CD4-positive, alpha-beta memory T cell (primary cell): ENCODE measurements at regions not wholly inside any gene's neighbourhood (a gene's known extent, or its start where the extent isn't known, plus 50 kb on each side); places are given as distances from the start of the nearest gene placed in this dataset.

Experiments used
- CTCF ChIA-PET: fragments of 350-600 bp; sonication (Branson Sonifier 250); formaldehyde crosslinking; loops from one replicate; lab custom pipeline; 2021; ENCODE audit warnings: inconsistent platforms; ENCODE audit not compliant: partially characterized antibody; lab: Charles Lee
- POLR2A ChIA-PET: fragments of 350-600 bp; sonication (Branson Sonifier 250); formaldehyde crosslinking; loops from one replicate; lab custom pipeline; 2021; ENCODE audit not compliant: partially characterized antibody; lab: Charles Lee
- DNase-seq, 5 donors: peaks; one replicate each; pipeline versions ENCODE4 v3.0.0 to v3.0.0-alpha.2; 2020 to 2022; ENCODE audit warnings: mixed read lengths in 1 of 5
- H3K27ac ChIP-seq: one replicate; pipeline ENCODE4 v1.7.0; 2013; ENCODE audit warnings: low read depth, low read length
- H3K27me3 ChIP-seq: 2 replicates; pipeline ENCODE4 v1.7.0; 2013; ENCODE audit warnings: mild to moderate bottlenecking, low read length, moderate library complexity; ENCODE audit not compliant: insufficient read depth
- H3K36me3 ChIP-seq: 2 replicates; pipeline ENCODE4 v1.7.0; 2013; ENCODE audit warnings: mild to moderate bottlenecking, low read length, moderate library complexity; ENCODE audit not compliant: insufficient read depth
- H3K4me1 ChIP-seq: 2 replicates; pipeline ENCODE4 v1.7.0; 2013; ENCODE audit warnings: mild to moderate bottlenecking, low read length, moderate library complexity; ENCODE audit not compliant: insufficient read depth
- H3K4me3 ChIP-seq, 2 donors: one replicate each; pipeline ENCODE4 v1.7.0; 2013; ENCODE audit warnings: low read length in 2 of 2, mild to moderate bottlenecking in 1 of 2
- H3K9me3 ChIP-seq, 2 donors: one replicate each; pipeline ENCODE4 v1.7.0; 2013; ENCODE audit warnings: low read length in 2 of 2, control low read depth in 1 of 2; ENCODE audit not compliant: control insufficient read depth in 1 of 2
- H3K27ac Mint-ChIP-seq, 7 donors: one replicate each; pipeline ENCODE4 v1.8.0; 2020 to 2021; ENCODE audit warnings: mixed read lengths in 7 of 7, mild to moderate bottlenecking in 6 of 7, inconsistent platforms in 3 of 7, moderate library complexity in 3 of 7
- H3K27me3 Mint-ChIP-seq, 2 donors: one replicate each; pipeline ENCODE4 v1.8.0; 2020 to 2021; ENCODE audit warnings: mixed read lengths in 2 of 2
- H3K36me3 Mint-ChIP-seq, 2 donors: one replicate each; pipeline ENCODE4 v1.8.0; 2020 to 2021; ENCODE audit warnings: mixed read lengths in 2 of 2, inconsistent platforms in 1 of 2, mild to moderate bottlenecking in 1 of 2
- H3K4me1 Mint-ChIP-seq, 4 donors: one replicate each; pipeline ENCODE4 v1.8.0; 2020 to 2021; ENCODE audit warnings: mixed read lengths in 4 of 4, mild to moderate bottlenecking in 1 of 4
- H3K4me3 Mint-ChIP-seq, 8 donors: one replicate each; pipeline ENCODE4 v1.8.0; 2020 to 2021; ENCODE audit warnings: mixed read lengths in 8 of 8, mild to moderate bottlenecking in 7 of 8, moderate library complexity in 6 of 8, inconsistent platforms in 3 of 8
- H3K9me3 Mint-ChIP-seq, 8 donors: one replicate each; pipeline ENCODE4 v1.8.0; 2020 to 2021; ENCODE audit warnings: mixed read lengths in 8 of 8, mild to moderate bottlenecking in 5 of 8, inconsistent platforms in 3 of 8, moderate library complexity in 1 of 8
- intact Hi-C: fragments of 100-400 bp; cut with micrococcal nuclease; formaldehyde crosslinking; loops from one replicate; pipeline ENCODE4 v1.15.1; 2023

GRCh38 chr15:97736748-97737147 is 223.8 kb upstream of the ARRDC4 start:
- Histone ChIP-seq H3K27ac (no peak overlapping the region), H3K4me1 (no peaks in the 10 kb centered on the region), H3K4me3 (no peak overlapping the region), H3K36me3 (no peaks in the 10 kb centered on the region), H3K27me3 (no peaks in the 10 kb centered on the region), H3K9me3 (no peaks in the 10 kb centered on the region)
- ChIA-PET CTCF (no interaction called here), POLR2A (no interaction called here)
- Mint-ChIP-seq H3K27me3 (no peaks in the 10 kb centered on the region), H3K36me3 (no peaks in the 10 kb centered on the region), H3K9me3 (peaks cover 0 to 6% (median 0%) of the 10 kb centered on the region in 8 donors), H3K27ac (no peak overlapping the region), H3K4me1 (no peaks in the 10 kb centered on the region), H3K4me3 (no peak overlapping the region)
- DNase-seq = no peak
- intact Hi-C loops = no loop called here

- H3K4me1 ChIP-seq = no peaks in the 10 kb centered on the region
- no peak overlapping the region for H3K4me3 Mint-ChIP-seq
- no peaks in the 10 kb centered on the region for H3K27me3 ChIP-seq
- ChIA-PET POLR2A (no interaction called here), CTCF (no interaction called here)
- H3K9me3 ChIP-seq = no peaks in the 10 kb centered on the region
- H3K36me3 ChIP-seq = no peaks in the 10 kb centered on the region
- intact Hi-C loops = no loop called here
- no peak overlapping the region for H3K27ac ChIP-seq
- no peaks in the 10 kb centered on the region for H3K36me3 Mint-ChIP-seq
- DNase-seq = peak in 2 of 5 donors; percentile 2 to 5
- H3K9me3 Mint-ChIP-seq = peaks cover 0 to 3% (median 0%) of the 10 kb centered on the region in 8 donors
- H3K4me3 ChIP-seq = no peak overlapping the region
- H3K27me3 Mint-ChIP-seq = no peaks in the 10 kb centered on the region
- H3K4me1 Mint-ChIP-seq = no peaks in the 10 kb centered on the region
- H3K27ac Mint-ChIP-seq = no peak overlapping the region
Observed at GRCh38 chr15:97745481-97746071, 214.9 kb upstream of the ARRDC4 start.

GRCh38 chr15:97747342-97747741 is 213.2 kb upstream of the ARRDC4 start:
- no peaks in the 10 kb centered on the region for H3K27me3 ChIP-seq
- DNase-seq = no peak
- H3K4me1 ChIP-seq = no peaks in the 10 kb centered on the region
- Mint-ChIP-seq H3K4me1 (no peaks in the 10 kb centered on the region), H3K36me3 (no peaks in the 10 kb centered on the region), H3K27me3 (no peaks in the 10 kb centered on the region), H3K4me3 (no peak overlapping the region), H3K27ac (no peak overlapping the region), H3K9me3 (peaks cover 0 to 3% (median 0%) of the 10 kb centered on the region in 8 donors)
- ChIA-PET POLR2A (no interaction called here), CTCF (interaction anchor here (0.6 kb wide), 1 partner anchor 597 kb away, joined by 3 read pairs; no protein-coding TSS in a partner anchor)
- H3K4me3 ChIP-seq = no peak overlapping the region
- H3K36me3 ChIP-seq = no peaks in the 10 kb centered on the region
- no peaks in the 10 kb centered on the region for H3K9me3 ChIP-seq
- intact Hi-C loops = no loop called here
- H3K27ac ChIP-seq = no peak overlapping the region

- H3K4me1 ChIP-seq = no peaks in the 10 kb centered on the region
- Mint-ChIP-seq H3K4me3 (no peak overlapping the region), H3K4me1 (no peaks in the 10 kb centered on the region), H3K9me3 (peaks cover 0 to 3% (median 0%) of the 10 kb centered on the region in 8 donors), H3K36me3 (no peaks in the 10 kb centered on the region), H3K27me3 (no peaks in the 10 kb centered on the region), H3K27ac (no peak overlapping the region)
- ChIA-PET CTCF (no interaction called here), POLR2A (no interaction called here)
- no peak overlapping the region for H3K27ac ChIP-seq
- H3K9me3 ChIP-seq = no peaks in the 10 kb centered on the region
- no peaks in the 10 kb centered on the region for H3K27me3 ChIP-seq
- H3K36me3 ChIP-seq = no peaks in the 10 kb centered on the region
- no peak overlapping the region for H3K4me3 ChIP-seq
- DNase-seq = no peak
- intact Hi-C loops = no loop called here
Observed at GRCh38 chr15:97748576-97748975, 211.9 kb upstream of the ARRDC4 start.

GRCh38 chr15:97750060-97750459 is 210.4 kb upstream of the ARRDC4 start:
- ChIA-PET POLR2A (no interaction called here), CTCF (interaction anchor here (1.1 kb wide), 1 partner anchor 15 kb away, joined by 4 read pairs; no protein-coding TSS in a partner anchor)
- Histone ChIP-seq H3K27me3 (no peaks in the 10 kb centered on the region), H3K27ac (no peak overlapping the region), H3K9me3 (no peaks in the 10 kb centered on the region), H3K4me1 (no peaks in the 10 kb centered on the region), H3K36me3 (no peaks in the 10 kb centered on the region), H3K4me3 (no peak overlapping the region)
- no peaks in the 10 kb centered on the region for H3K27me3 Mint-ChIP-seq
- H3K27ac Mint-ChIP-seq = no peak overlapping the region
- H3K36me3 Mint-ChIP-seq = no peaks in the 10 kb centered on the region
- intact Hi-C loops = no loop called here
- no peaks in the 10 kb centered on the region for H3K4me1 Mint-ChIP-seq
- H3K4me3 Mint-ChIP-seq = no peak overlapping the region
- DNase-seq = no peak
- peaks cover 0 to 3% (median 0%) of the 10 kb centered on the region in 8 donors for H3K9me3 Mint-ChIP-seq

GRCh38 chr15:97755726-97756125 is 204.8 kb upstream of the ARRDC4 start:
- H3K4me3 ChIP-seq = no peak overlapping the region
- POLR2A ChIA-PET = no interaction called here
- H3K4me3 Mint-ChIP-seq = no peak overlapping the region
- no peaks in the 10 kb centered on the region for H3K9me3 ChIP-seq
- no peaks in the 10 kb centered on the region for H3K36me3 Mint-ChIP-seq
- CTCF ChIA-PET = no interaction called here
- H3K27me3 Mint-ChIP-seq = peaks cover 0 to 1% of the 10 kb centered on the region in 2 donors
- no peaks in the 10 kb centered on the region for H3K36me3 ChIP-seq
- no peaks in the 10 kb centered on the region for H3K27me3 ChIP-seq
- H3K9me3 Mint-ChIP-seq = peaks cover 0 to under 1% (median 0%) of the 10 kb centered on the region in 8 donors
- no peak overlapping the region for H3K27ac ChIP-seq
- no peak for DNase-seq
- H3K27ac Mint-ChIP-seq = no peak overlapping the region
- H3K4me1 ChIP-seq = no peaks in the 10 kb centered on the region
- H3K4me1 Mint-ChIP-seq = no peaks in the 10 kb centered on the region
- intact Hi-C loops = no loop called here

- intact Hi-C loops = no loop called here
- Mint-ChIP-seq H3K4me3 (no peak overlapping the region), H3K27me3 (peaks cover 0 to 1% of the 10 kb centered on the region in 2 donors), H3K4me1 (no peaks in the 10 kb centered on the region), H3K9me3 (no peaks in the 10 kb centered on the region), H3K36me3 (no peaks in the 10 kb centered on the region), H3K27ac (no peak overlapping the region)
- no peaks in the 10 kb centered on the region for H3K27me3 ChIP-seq
- no peaks in the 10 kb centered on the region for H3K9me3 ChIP-seq
- CTCF ChIA-PET = no interaction called here
- no peaks in the 10 kb centered on the region for H3K36me3 ChIP-seq
- DNase-seq = no peak
- no peaks in the 10 kb centered on the region for H3K4me1 ChIP-seq
- POLR2A ChIA-PET = no interaction called here
- no peak overlapping the region for H3K27ac ChIP-seq
- H3K4me3 ChIP-seq = no peak overlapping the region
Observed at GRCh38 chr15:97759363-97759762, 201.1 kb upstream of the ARRDC4 start.
